Activated naive CD4-positive, alpha-beta T cell treated with anti-CD3 and anti-CD28 coated beads, Interleukin-2, amount 50 U/mL, for 72 hours (primary cell): ENCODE measurements at regions not wholly inside any gene's neighbourhood (a gene's known extent, or its start where the extent isn't known, plus 50 kb on each side); places are given as distances from the start of the nearest gene placed in this dataset.

ENCODE experiments used
- ATAC-seq, 2 donors: fragments of 150-1000 bp; cut with Tn5 transposase; 2 replicates each; pipeline ENCODE4 v1.10.0; 2021; ENCODE audit warnings: mild to moderate bottlenecking in 2 of 2, moderate library complexity in 2 of 2
- DNase-seq, 2 donors: peaks; one replicate each; pipeline ENCODE4 v3.0.0; 2021 to 2022; ENCODE audit warnings: low spot score in 2 of 2
- H3K27ac Mint-ChIP-seq, 2 donors: one replicate each; pipeline ENCODE4 v1.8.0; 2022; ENCODE audit warnings: mild to moderate bottlenecking in 2 of 2, mixed read lengths in 2 of 2
- H3K36me3 Mint-ChIP-seq, 2 donors: one replicate each; pipeline ENCODE4 v1.8.0; 2022; ENCODE audit warnings: mixed read lengths in 2 of 2
- H3K9me3 Mint-ChIP-seq, 2 donors: one replicate each; pipeline ENCODE4 v1.8.0; 2022; ENCODE audit warnings: mixed read lengths in 2 of 2

- Mint-ChIP-seq H3K27ac (no peak overlapping the region), H3K36me3 (no peaks in the 10 kb centered on the region), H3K9me3 (no peaks in the 10 kb centered on the region)
- DNase-seq (no peak), ATAC-seq (no peak)
These were observed 105.9 kb upstream of the KCNK2 start for GRCh38 chr1:214976665-214977064.

- no peak for ATAC-seq
These were observed 105.4 kb upstream of the KCNK2 start for GRCh38 chr1:214977110-214977509.

GRCh38 chr1:214977700-214978374 is 104.7 kb upstream of the KCNK2 start:
- Mint-ChIP-seq H3K36me3 (no peaks in the 10 kb centered on the region), H3K27ac (no peak overlapping the region), H3K9me3 (no peaks in the 10 kb centered on the region)
- ATAC-seq: no peak
- no peak for DNase-seq

More at GRCh38 chr1:214977110-214977509, 105.4 kb upstream of the KCNK2 start:
- H3K36me3 Mint-ChIP-seq: no peaks in the 10 kb centered on the region
- DNase-seq: no peak
- H3K9me3 Mint-ChIP-seq: no peaks in the 10 kb centered on the region
- no peak overlapping the region for H3K27ac Mint-ChIP-seq

- no peak for DNase-seq
- no peak overlapping the region for H3K27ac Mint-ChIP-seq
These were observed 103.3 kb upstream of the KCNK2 start for GRCh38 chr1:214979191-214979590.

GRCh38 chr1:214980921-214981320 is 101.6 kb upstream of the KCNK2 start:
- H3K36me3 Mint-ChIP-seq: peaks cover 0 to 7% of the 10 kb centered on the region in 2 donors
- ATAC-seq (no peak), DNase-seq (no peak)
- H3K27ac Mint-ChIP-seq: no peak overlapping the region
- H3K9me3 Mint-ChIP-seq: peaks cover 6% of the 10 kb centered on the region in 2 donors

More at GRCh38 chr1:214979191-214979590, 103.3 kb upstream of the KCNK2 start:
- ATAC-seq: no peak
- peaks cover 5% of the 10 kb centered on the region in 2 donors for H3K9me3 Mint-ChIP-seq
- H3K36me3 Mint-ChIP-seq: peaks cover 0 to 6% of the 10 kb centered on the region in 2 donors

GRCh38 chr1:214983126-214983869 is 99.2 kb upstream of the KCNK2 start:
- Mint-ChIP-seq H3K9me3 (peaks cover 6% of the 10 kb centered on the region in 2 donors), H3K36me3 (peaks cover 0 to 7% of the 10 kb centered on the region in 2 donors), H3K27ac (no peak overlapping the region)
- DNase-seq: no peak
- no peak for ATAC-seq

- ATAC-seq: no peak
- Mint-ChIP-seq H3K9me3 (peaks cover 5% of the 10 kb centered on the region in 2 donors), H3K27ac (no peak overlapping the region), H3K36me3 (no peaks in the 10 kb centered on the region)
- DNase-seq: no peak
These were observed 93.2 kb upstream of the KCNK2 start for GRCh38 chr1:214989341-214989740.

GRCh38 chr1:214990619-214991018 is 91.9 kb upstream of the KCNK2 start:
- H3K9me3 Mint-ChIP-seq: peaks cover 5% of the 10 kb centered on the region in 2 donors
- H3K27ac Mint-ChIP-seq: no peak overlapping the region
- no peak for DNase-seq
- no peaks in the 10 kb centered on the region for H3K36me3 Mint-ChIP-seq
- no peak for ATAC-seq

- peaks cover 5% of the 10 kb centered on the region in 2 donors for H3K9me3 Mint-ChIP-seq
- no peak overlapping the region for H3K27ac Mint-ChIP-seq
- DNase-seq (no peak), ATAC-seq (no peak)
- H3K36me3 Mint-ChIP-seq: no peaks in the 10 kb centered on the region
These were observed 90.7 kb upstream of the KCNK2 start for GRCh38 chr1:214991691-214992315.

GRCh38 chr1:214993419-214993818 is 89.1 kb upstream of the KCNK2 start:
- H3K27ac Mint-ChIP-seq: no peak overlapping the region
- H3K36me3 Mint-ChIP-seq: no peaks in the 10 kb centered on the region
- ATAC-seq (no peak), DNase-seq (no peak)
- H3K9me3 Mint-ChIP-seq: peaks cover 5% of the 10 kb centered on the region in 2 donors

GRCh38 chr1:214997685-214998084 is 84.9 kb upstream of the KCNK2 start:
- no peak for ATAC-seq
- no peaks in the 10 kb centered on the region for H3K9me3 Mint-ChIP-seq
- no peak for DNase-seq
- no peaks in the 10 kb centered on the region for H3K36me3 Mint-ChIP-seq
- peak overlapping the region in 1 of 2 donors; percentile 55 for H3K27ac Mint-ChIP-seq

GRCh38 chr1:215001419-215002021 is 81.0 kb upstream of the KCNK2 start:
- no peaks in the 10 kb centered on the region for H3K36me3 Mint-ChIP-seq
- H3K9me3 Mint-ChIP-seq: no peaks in the 10 kb centered on the region
- DNase-seq (no peak), ATAC-seq (no peak)
- H3K27ac Mint-ChIP-seq: no peak overlapping the region

- ATAC-seq: no peak
- Mint-ChIP-seq H3K27ac (no peak overlapping the region), H3K9me3 (no peaks in the 10 kb centered on the region), H3K36me3 (no peaks in the 10 kb centered on the region)
- no peak for DNase-seq
These were observed 80.1 kb upstream of the KCNK2 start for GRCh38 chr1:215002471-215002870.

GRCh38 chr1:215003686-215004085 is 78.9 kb upstream of the KCNK2 start:
- Mint-ChIP-seq H3K36me3 (no peaks in the 10 kb centered on the region), H3K27ac (no peak overlapping the region), H3K9me3 (no peaks in the 10 kb centered on the region)
- DNase-seq (no peak), ATAC-seq (no peak)

GRCh38 chr1:215004121-215004827 is 78.3 kb upstream of the KCNK2 start:
- H3K27ac Mint-ChIP-seq: no peak overlapping the region
- no peaks in the 10 kb centered on the region for H3K9me3 Mint-ChIP-seq
- no peak for DNase-seq
- no peaks in the 10 kb centered on the region for H3K36me3 Mint-ChIP-seq
- ATAC-seq: no peak

GRCh38 chr1:215005078-215005477 is 77.5 kb upstream of the KCNK2 start:
- DNase-seq: no peak
- Mint-ChIP-seq H3K9me3 (no peaks in the 10 kb centered on the region), H3K27ac (no peak overlapping the region), H3K36me3 (no peaks in the 10 kb centered on the region)
- no peak for ATAC-seq
